LNCAP (cell line): ENCODE measurements at regions not wholly inside any gene's neighbourhood (a gene's known extent, or its start where the extent isn't known, plus 50 kb on each side); places are given as distances from the start of the nearest gene placed in this dataset.

Experiments
- CTCF ChIP-seq: fragments of 450-650 bp; IDR thresholded peaks from 2 replicates; pipeline ENCODE4 v1.5.1; 2017; ENCODE audit warnings: mild to moderate bottlenecking

GRCh38 chr6:47360388-47360787 is 50.7 kb upstream of the TNFRSF21 start:
- no peak for TF ChIP-seq CTCF

- TF ChIP-seq CTCF, result no peak
Observed at GRCh38 chr6:47362857-47363461, 53.3 kb upstream of the TNFRSF21 start.

- no peak for TF ChIP-seq CTCF
Observed at GRCh38 chr6:47363736-47364135, 54.0 kb upstream of the TNFRSF21 start.

- TF ChIP-seq CTCF, result no peak
Observed at GRCh38 chr6:47366335-47366890, 56.7 kb upstream of the TNFRSF21 start.

GRCh38 chr6:47371139-47371869 is 61.6 kb upstream of the TNFRSF21 start:
- no peak for TF ChIP-seq CTCF

- no peak for TF ChIP-seq CTCF
Observed at GRCh38 chr6:47371870-47372255, 62.2 kb upstream of the TNFRSF21 start.

GRCh38 chr6:47372318-47372717 is 62.6 kb upstream of the TNFRSF21 start:
- no peak for TF ChIP-seq CTCF
